K562 (cell line): ENCODE measurements at regions not wholly inside any gene's neighbourhood (a gene's known extent, or its start where the extent isn't known, plus 50 kb on each side); places are given as distances from the start of the nearest gene placed in this dataset.

Experiments
- ATAC-seq: fragments of 200-7000 bp; cut with Tn5 transposase; 3 replicates; pipeline ENCODE4 v1.9.1; 2020; ENCODE audit warnings: moderate library complexity
- BruUV-seq: library from RNA; stranded (reverse); fragments of 400-500 nt; replicated peaks from 2 replicates; lab custom pipeline; 2021; lab: Mats Ljungman, UMichigan
- CTCF ChIA-PET: fragments of 300-600 bp; formaldehyde crosslinking; extraction: SDS; loops from one replicate; lab custom pipeline; 2021; ENCODE audit warnings: low intra/inter-chr PET ratio; lab: Yijun Ruan, JAX
- POLR2A ChIA-PET: fragments of 300-600, 350-650 bp; sonication (Branson Sonifier 250); formaldehyde crosslinking; extraction: SDS; loops from one replicate; lab custom pipeline; 2021; ENCODE audit warnings: antibody characterized with exemption, inconsistent platforms; lab: Yijun Ruan, JAX
- DNase-seq, 4 experiments: peaks; one replicate each; pipeline versions ENCODE4 v3.0.0 to v3.0.0-alpha.2; 2011 to 2018; ENCODE audit warnings: low spot score in 3 of 4, mixed read lengths in 3 of 4; ENCODE audit errors: extremely low read depth in 1 of 4
- FAIRE-seq: peaks from 2 replicates; lab custom pipeline; 2011; peaks lifted over from hg19 to GRCh38; lab: Jason Lieb, UNC
- H2AFZ ChIP-seq: 2 replicates; pipeline ENCODE4 v1.6.0; 2011; ENCODE audit warnings: low read depth, low read length, control low read depth, inconsistent platforms
- H3K27ac ChIP-seq: fragments of 200-600 bp; 3 replicates; pipeline ENCODE4 v1.8.0; 2011; ENCODE audit warnings: low read depth, mild to moderate bottlenecking, control low read depth, inconsistent platforms, low read length, moderate library complexity, mixed read lengths; ENCODE audit errors: extremely low read depth
- H3K27me3 ChIP-seq, 2 experiments: fragments of 300-600 bp in 1 of 2; 2 replicates in 1 of 2; 3 replicates in 1 of 2; pipeline versions ENCODE4 v1.6.0 to v1.8.0; 2011; ENCODE audit warnings: inconsistent platforms in 2 of 2, low read length in 2 of 2, mild to moderate bottlenecking in 1 of 2, mixed read lengths in 1 of 2, moderate library complexity in 1 of 2; ENCODE audit not compliant: control insufficient read depth in 2 of 2, insufficient read depth in 2 of 2
- H3K36me3 ChIP-seq: fragments of 300-600 bp; 3 replicates; pipeline ENCODE4 v1.8.0; 2011; ENCODE audit warnings: mild to moderate bottlenecking, low read length, inconsistent platforms; ENCODE audit not compliant: control insufficient read depth, insufficient read depth
- H3K4me1 ChIP-seq, 2 experiments: fragments of 200-600 bp in 1 of 2; replicated peaks in 1 of 2; 2 replicates in 1 of 2; 3 replicates in 1 of 2; pipeline versions ENCODE4 v1.5.1 to v1.8.0; 2011; ENCODE audit warnings: inconsistent platforms in 2 of 2, low read length in 2 of 2, mild to moderate bottlenecking in 1 of 2, mixed read lengths in 1 of 2, moderate library complexity in 1 of 2; ENCODE audit not compliant: control insufficient read depth in 2 of 2, insufficient read depth in 2 of 2
- H3K4me2 ChIP-seq: 2 replicates; pipeline ENCODE4 v1.6.1; 2011; ENCODE audit warnings: low read length, control low read depth, inconsistent platforms, mixed read lengths; ENCODE audit not compliant: insufficient read depth
- H3K4me3 ChIP-seq: fragments of 200-600 bp; sonication (generic), shearing (Covaris generic); 2 replicates; pipeline ENCODE4 v1.5.1; 2016; ENCODE audit warnings: control low read depth, inconsistent platforms
- H3K79me2 ChIP-seq: fragments of 200-600 bp; 3 replicates; pipeline ENCODE4 v1.8.0; 2011; ENCODE audit warnings: low read length, inconsistent platforms; ENCODE audit not compliant: control insufficient read depth, insufficient read depth
- H3K9ac ChIP-seq, 2 experiments: 2 replicates each; pipeline versions ENCODE4 v1.6.0 to v1.6.1; 2011; ENCODE audit warnings: low read depth in 2 of 2, low read length in 2 of 2, control low read depth in 1 of 2, inconsistent platforms in 1 of 2, mild to moderate bottlenecking in 1 of 2, mixed read lengths in 1 of 2; ENCODE audit not compliant: insufficient read depth in 1 of 2
- H3K9me1 ChIP-seq: one replicate; pipeline ENCODE4 v1.6.0; 2011; ENCODE audit warnings: inconsistent platforms, mild to moderate bottlenecking, low read length, moderate library complexity; ENCODE audit not compliant: control insufficient read depth, insufficient read depth
- H3K9me3 ChIP-seq: replicated peaks from 2 replicates; pipeline ENCODE4 v1.5.1; 2011; ENCODE audit warnings: low read depth, low read length, inconsistent platforms; ENCODE audit not compliant: control insufficient read depth, insufficient read depth
- H4K20me1 ChIP-seq: replicated peaks from 2 replicates; pipeline ENCODE4 v1.6.1; 2011; ENCODE audit warnings: low read length, inconsistent platforms, mixed read lengths; ENCODE audit not compliant: control insufficient read depth, insufficient read depth
- CBFA2T3 ChIP-seq: fragments of 450-650 bp; IDR thresholded peaks from 2 replicates; pipeline ENCODE4 v1.6.1; 2017
- CEBPZ ChIP-seq: fragments of 150-350 bp; IDR thresholded peaks from 2 replicates; pipeline ENCODE4 v1.6.1; 2014; ENCODE audit warnings: low read depth, mild to moderate bottlenecking, low read length, borderline replicate concordance
- E2F6 ChIP-seq, 2 experiments: IDR thresholded peaks; 2 replicates each; pipeline ENCODE4 v1.6.1; 2011; ENCODE audit warnings: borderline replicate concordance in 1 of 2, control low read depth in 1 of 2, low read depth in 1 of 2, low read length in 1 of 2, mild to moderate bottlenecking in 1 of 2, mixed read lengths in 1 of 2, moderate library complexity in 1 of 2; ENCODE audit not compliant: insufficient read depth in 1 of 2, insufficient read length in 1 of 2, poor library complexity in 1 of 2, severe bottlenecking in 1 of 2; ENCODE audit errors: extremely low read depth in 1 of 2
- GATAD2A ChIP-seq: fragments of 450-650 bp; IDR thresholded peaks from 2 replicates; pipeline ENCODE4 v1.6.1; 2017
- GMEB1 ChIP-seq: fragments of 250-450 bp; sonication (Bioruptor Pico); IDR thresholded peaks from 2 replicates; pipeline ENCODE4 v1.4.0; 2020; ENCODE audit warnings: mild to moderate bottlenecking
- GTF2F1 ChIP-seq: IDR thresholded peaks from 2 replicates; pipeline ENCODE4 v1.6.1; 2011; ENCODE audit warnings: low read depth, low read length, improper control_type of control experiment
- KLF10 ChIP-seq: fragments of 250-450 bp; sonication (Bioruptor Pico); IDR thresholded peaks from 2 replicates; pipeline ENCODE4 v1.6.1; 2021; ENCODE audit warnings: matching md5 sums
- NKRF ChIP-seq: fragments of 450-650 bp; IDR thresholded peaks from 2 replicates; pipeline ENCODE4 v1.6.1; 2016; ENCODE audit warnings: borderline replicate concordance
- SREBF2 ChIP-seq: sonication (generic); formaldehyde crosslinking; IDR thresholded peaks from 2 replicates; pipeline ENCODE4 v1.4.0; 2020; ENCODE audit warnings: mild to moderate bottlenecking, missing genetic modification reagents
- TAF9B ChIP-seq: fragments of 450-650 bp; IDR thresholded peaks from 2 replicates; pipeline ENCODE4 v1.6.1; 2018; ENCODE audit warnings: mild to moderate bottlenecking; ENCODE audit not compliant: partially characterized antibody
- WGBS: fragments of 100-300 bp; shearing (Covaris generic); methylation state at CpG from one replicate; pipeline ENCODE4 v1.1.6; 2016; ENCODE audit warnings: low coverage, mixed read lengths; ENCODE audit not compliant: insufficient coverage; ENCODE audit errors: missing lambda C conversion rate; 5-methylcytosine and 5-hydroxymethylcytosine counted together
- in situ Hi-C: fragments of 300-500 bp; cut with MboI; formaldehyde crosslinking; loops from 4 replicates; pipeline ENCODE4 v1.15.0; 2018; ENCODE audit warnings: inconsistent platforms, mixed read lengths
- intact Hi-C: fragments of 100-400 bp; cut with micrococcal nuclease; formaldehyde crosslinking; loops from 2 replicates; pipeline ENCODE4 v1.14.2; 2022
- TF ChIP-seq, protein P1 (sequence below): IDR thresholded peaks from 2 replicates; pipeline ENCODE4 v1.6.1; 2016; ENCODE audit warnings: missing genetic modification characterization, missing compliant biosample characterization

DNA sequence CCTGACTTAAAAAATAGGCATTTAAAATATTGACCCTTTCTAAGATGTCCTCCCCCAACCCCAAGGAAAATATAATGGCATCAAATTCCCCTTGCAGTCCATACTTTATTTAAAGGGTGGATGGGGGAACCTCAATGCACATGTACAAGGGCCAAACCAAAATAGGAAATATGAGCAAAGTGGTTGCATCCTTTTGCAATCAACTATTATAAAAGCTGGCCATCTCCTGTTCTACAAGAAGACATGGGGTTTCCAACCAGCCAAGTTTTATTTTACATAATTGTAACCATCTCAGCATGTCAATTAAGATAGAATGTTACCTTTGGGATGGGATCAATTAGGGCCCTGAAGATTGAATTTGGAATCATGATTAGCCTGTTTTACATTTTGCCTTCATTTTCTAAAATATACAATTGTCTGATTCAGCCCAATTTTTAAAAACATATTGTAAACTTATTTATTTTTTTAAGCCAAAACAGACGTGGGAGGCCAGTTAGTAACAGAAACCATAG is 146.7 kb upstream of the NFIA start (continued):
- TF ChIP-seq CEBPZ: no peak
- no peak for TF ChIP-seq KLF10 (CRISPR knock-in tag)

DNA sequence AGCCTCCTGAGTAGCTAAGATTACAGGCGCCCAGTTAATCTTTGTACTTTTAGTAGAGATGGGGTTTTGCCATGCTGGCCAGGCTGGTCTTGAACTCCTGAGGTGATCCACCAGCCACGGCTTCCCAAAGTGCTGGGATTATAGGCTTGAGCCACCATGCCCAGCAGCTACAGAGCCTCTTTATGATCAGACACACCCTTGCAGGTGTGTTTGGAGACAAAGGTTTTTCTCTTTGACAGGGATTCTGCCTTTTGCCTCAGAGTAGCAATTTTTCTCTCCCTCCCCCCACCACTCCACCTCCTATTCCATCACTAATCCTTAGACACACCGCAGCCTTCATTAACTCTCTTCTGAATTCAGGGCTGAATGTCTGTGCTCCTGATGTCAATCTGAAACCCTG is 152.2 kb upstream of the NFIA start:
- 48% methylated on average over 3 of the region's 3 CpGs for WGBS

More for the DNA sequence above, 152.2 kb upstream of the NFIA start:
- ChIA-PET POLR2A (no interaction called here), CTCF (no interaction called here)
- no peak overlapping the region for H2AFZ ChIP-seq
- ATAC-seq (no peak), DNase-seq (no peak), FAIRE-seq (no peak)
- H3K36me3 ChIP-seq: no peaks in the 10 kb centered on the region
- intact Hi-C loops (no loop called here), in situ Hi-C loops (no loop called here)
- no peak for TF ChIP-seq E2F6 (IDR thresholded peaks at IDR 0.05; ENCODE audit: borderline replicate concordance in 1 of 2, extremely low read depth in 1 of 2, insufficient read depth in 1 of 2, insufficient read length in 1 of 2, low read depth in 1 of 2, low read length in 1 of 2, poor library complexity in 1 of 2, severe bottlenecking in 1 of 2)
- no peak for TF ChIP-seq NKRF
- no peak for TF ChIP-seq TAF9B
- TF ChIP-seq, protein P1, sequence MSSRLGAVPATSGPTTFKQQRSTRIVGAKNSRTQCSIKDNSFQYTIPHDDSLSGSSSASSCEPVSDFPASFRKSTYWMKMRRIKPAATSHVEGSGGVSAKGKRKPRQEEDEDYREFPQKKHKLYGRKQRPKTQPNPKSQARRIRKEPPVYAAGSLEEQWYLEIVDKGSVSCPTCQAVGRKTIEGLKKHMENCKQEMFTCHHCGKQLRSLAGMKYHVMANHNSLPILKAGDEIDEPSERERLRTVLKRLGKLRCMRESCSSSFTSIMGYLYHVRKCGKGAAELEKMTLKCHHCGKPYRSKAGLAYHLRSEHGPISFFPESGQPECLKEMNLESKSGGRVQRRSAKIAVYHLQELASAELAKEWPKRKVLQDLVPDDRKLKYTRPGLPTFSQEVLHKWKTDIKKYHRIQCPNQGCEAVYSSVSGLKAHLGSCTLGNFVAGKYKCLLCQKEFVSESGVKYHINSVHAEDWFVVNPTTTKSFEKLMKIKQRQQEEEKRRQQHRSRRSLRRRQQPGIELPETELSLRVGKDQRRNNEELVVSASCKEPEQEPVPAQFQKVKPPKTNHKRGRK (tag): no peak
- no peak for TF ChIP-seq GMEB1 (CRISPR knock-in tag)
- no peak for TF ChIP-seq CBFA2T3
- TF ChIP-seq GTF2F1: no peak
- no peak for TF ChIP-seq SREBF2
- no peak for TF ChIP-seq GATAD2A
- no peak overlapping the region for H3K9ac ChIP-seq
- no peaks in the 10 kb centered on the region for H3K9me3 ChIP-seq
- H3K4me3 ChIP-seq: no peak overlapping the region
- H4K20me1 ChIP-seq: no peaks in the 10 kb centered on the region
- H3K9me1 ChIP-seq: no peaks in the 10 kb centered on the region
- no peak overlapping the region for H3K4me2 ChIP-seq
- H3K27ac ChIP-seq: no peak overlapping the region
- peaks cover 4 to 8% of the 10 kb centered on the region in 2 experiments; a peak in 4 of 5 replicates for H3K4me1 ChIP-seq
- H3K79me2 ChIP-seq: no peaks in the 10 kb centered on the region
- no TSS peak for BruUV-seq
- no peaks in the 10 kb centered on the region for H3K27me3 ChIP-seq
